NCI-H2029 treated with DMSO at 0.1 percent for 48 hours (cell line): ENCODE measurements at regions not wholly inside any gene's neighbourhood (a gene's known extent, or its start where the extent isn't known, plus 50 kb on each side); places are given as distances from the start of the nearest gene placed in this dataset.

ENCODE experiments used
- DNase-seq: peaks from one replicate; lab custom pipeline; 2025; lab: John Stamatoyannopoulos, UW

- DNase-seq = no peak
These were observed 157.8 kb downstream of the NXNL2 start for GRCh38 chr9:88692827-88693226.

- DNase-seq = no peak
These were observed 159.6 kb downstream of the NXNL2 start for GRCh38 chr9:88694625-88695024.

- no peak for DNase-seq
These were observed 161.5 kb downstream of the NXNL2 start for GRCh38 chr9:88696501-88696900.

- DNase-seq = no peak
These were observed 162.9 kb downstream of the NXNL2 start for GRCh38 chr9:88697764-88698432.

- DNase-seq = no peak
These were observed 168.0 kb downstream of the NXNL2 start for GRCh38 chr9:88702985-88703384.

- DNase-seq = peak; percentile 20
These were observed 171.5 kb downstream of the NXNL2 start for GRCh38 chr9:88706193-88707113.

- DNase-seq = no peak
These were observed 175.5 kb downstream of the NXNL2 start for GRCh38 chr9:88710449-88710848.

- DNase-seq = no peak
These were observed 176.7 kb downstream of the NXNL2 start for GRCh38 chr9:88711719-88712118.

GRCh38 chr9:88712484-88712883 is 177.5 kb downstream of the NXNL2 start:
- no peak for DNase-seq

GRCh38 chr9:88713010-88713409 is 178.0 kb downstream of the NXNL2 start:
- DNase-seq = no peak

GRCh38 chr9:88716596-88717290 is 181.8 kb downstream of the NXNL2 start:
- DNase-seq = no peak

GRCh38 chr9:88721025-88721424 is 186.0 kb downstream of the NXNL2 start:
- no peak for DNase-seq

GRCh38 chr9:88721495-88722279 is 186.7 kb downstream of the NXNL2 start:
- DNase-seq = no peak

- DNase-seq = no peak
These were observed 187.8 kb downstream of the NXNL2 start for GRCh38 chr9:88722753-88723152.

GRCh38 chr9:88723751-88724150 is 188.8 kb downstream of the NXNL2 start:
- no peak for DNase-seq

- DNase-seq = no peak
These were observed 189.4 kb downstream of the NXNL2 start for GRCh38 chr9:88724331-88724730.

- DNase-seq = no peak
These were observed 190.5 kb downstream of the NXNL2 start for GRCh38 chr9:88725300-88726019.

- DNase-seq = no peak
These were observed 191.8 kb downstream of the NXNL2 start for GRCh38 chr9:88726803-88727202.

GRCh38 chr9:88730780-88731179 is 195.8 kb downstream of the NXNL2 start:
- DNase-seq = no peak

- no peak for DNase-seq
These were observed 197.2 kb downstream of the NXNL2 start for GRCh38 chr9:88732128-88732527.
